ENCODE measurements at regions not wholly inside any gene's neighbourhood (a gene's known extent, or its start where the extent isn't known, plus 50 kb on each side); places are given as distances from the start of the nearest gene placed in this dataset.

GRCh38 chrX:94752434-94753169, 1078.6 kb downstream of the FAM133A start:
- no peak overlapping the region for H2AFZ ChIP-seq (ENCODE audit: low read length)
- H3K9me2 ChIP-seq (replicated peaks; ENCODE audit: low read length): no peaks in the 10 kb centered on the region
- no peaks in the 10 kb centered on the region for H3F3A ChIP-seq (ENCODE audit: low read length, unreplicated experiment)
- H3K4me2 ChIP-seq (ENCODE audit: low read length): no peak overlapping the region
- TF ChIP-seq EZH2 (IDR thresholded peaks at IDR 0.05; ENCODE audit: low read length, unreplicated experiment): no peak
- no peak for TF ChIP-seq EZH2phosphoT487 (IDR thresholded peaks at IDR 0.05; ENCODE audit: borderline replicate concordance, low read length)
- TF ChIP-seq CTCF (conservative IDR thresholded peaks at IDR 0.05; ENCODE audit: low read depth, low read length): no peak
- POLR2A ChIA-PET (ENCODE audit: unreplicated experiment): no interaction called here
- H4K20me1 ChIP-seq (ENCODE audit: low read length): no peaks in the 10 kb centered on the region
- H3K27me3 ChIP-seq (ENCODE audit: low read length): no peaks in the 10 kb centered on the region
- H3K9me3 ChIP-seq (ENCODE audit: low read length): no peaks in the 10 kb centered on the region
- no TSS peak for BruUV-seq (replicated peaks)
- H3K4me1 ChIP-seq (ENCODE audit: insufficient read depth, low read length): no peaks in the 10 kb centered on the region
- no peak overlapping the region for H3K27ac ChIP-seq (ENCODE audit: low read length)
- CTCF ChIA-PET: no interaction called here
- H3K4me3 ChIP-seq (ENCODE audit: low read length): no peak overlapping the region
- ATAC-seq (no peak), DNase-seq (no peak)
- H3K9ac ChIP-seq (ENCODE audit: low read length): no peak overlapping the region
- no peaks in the 10 kb centered on the region for H3K79me2 ChIP-seq (ENCODE audit: low read length)
- intact Hi-C loops (cut with micrococcal nuclease): no loop called here
- no peaks in the 10 kb centered on the region for H3K36me3 ChIP-seq (ENCODE audit: low read depth, low read length)

GRCh38 chrX:94758130-94758529, 1084.1 kb downstream of the FAM133A start:
- CTCF ChIA-PET: no interaction called here
- H3K27ac ChIP-seq (ENCODE audit: low read length): no peak overlapping the region
- intact Hi-C loops (cut with micrococcal nuclease): no loop called here
- no peaks in the 10 kb centered on the region for H3K9me2 ChIP-seq (replicated peaks; ENCODE audit: low read length)
- no peak overlapping the region for H2AFZ ChIP-seq (ENCODE audit: low read length)
- no peaks in the 10 kb centered on the region for H3K36me3 ChIP-seq (ENCODE audit: low read depth, low read length)
- H3K4me3 ChIP-seq (ENCODE audit: low read length): no peak overlapping the region
- BruUV-seq (replicated peaks): no TSS peak
- no peaks in the 10 kb centered on the region for H3K79me2 ChIP-seq (ENCODE audit: low read length)
- POLR2A ChIA-PET (ENCODE audit: unreplicated experiment): no interaction called here
- DNase-seq: no peak
- no peak for ATAC-seq
- TF ChIP-seq EZH2 (IDR thresholded peaks at IDR 0.05; ENCODE audit: low read length, unreplicated experiment) (no peak), EZH2phosphoT487 (IDR thresholded peaks at IDR 0.05; ENCODE audit: borderline replicate concordance, low read length) (no peak), CTCF (conservative IDR thresholded peaks at IDR 0.05; ENCODE audit: low read depth, low read length) (no peak)
- no peak overlapping the region for H3K4me2 ChIP-seq (ENCODE audit: low read length)
- H4K20me1 ChIP-seq (ENCODE audit: low read length): no peaks in the 10 kb centered on the region
- no peaks in the 10 kb centered on the region for H3F3A ChIP-seq (ENCODE audit: low read length, unreplicated experiment)
- no peaks in the 10 kb centered on the region for H3K9me3 ChIP-seq (ENCODE audit: low read length)
- H3K4me1 ChIP-seq (ENCODE audit: insufficient read depth, low read length): no peaks in the 10 kb centered on the region
- no peak overlapping the region for H3K9ac ChIP-seq (ENCODE audit: low read length)
- H3K27me3 ChIP-seq (ENCODE audit: low read length): no peaks in the 10 kb centered on the region

GRCh38 chrX:94775640-94776039, 1101.6 kb downstream of the FAM133A start:
- no peaks in the 10 kb centered on the region for H3K27me3 ChIP-seq (ENCODE audit: low read length)
- H3F3A ChIP-seq (ENCODE audit: low read length, unreplicated experiment): no peaks in the 10 kb centered on the region
- no peaks in the 10 kb centered on the region for H3K9me3 ChIP-seq (ENCODE audit: low read length)
- H3K4me3 ChIP-seq (ENCODE audit: low read length): no peak overlapping the region
- H3K9ac ChIP-seq (ENCODE audit: low read length): no peak overlapping the region
- ChIA-PET CTCF (no interaction called here), POLR2A (ENCODE audit: unreplicated experiment) (no interaction called here)
- H3K27ac ChIP-seq (ENCODE audit: low read length): no peak overlapping the region
- H3K36me3 ChIP-seq (ENCODE audit: low read depth, low read length): no peaks in the 10 kb centered on the region
- intact Hi-C loops (cut with micrococcal nuclease): no loop called here
- no TSS peak for BruUV-seq (replicated peaks)
- no peak overlapping the region for H2AFZ ChIP-seq (ENCODE audit: low read length)
- H4K20me1 ChIP-seq (ENCODE audit: low read length): no peaks in the 10 kb centered on the region
- no peaks in the 10 kb centered on the region for H3K4me1 ChIP-seq (ENCODE audit: insufficient read depth, low read length)
- DNase-seq (no peak), ATAC-seq (no peak)
- no peak overlapping the region for H3K4me2 ChIP-seq (ENCODE audit: low read length)
- no peak for TF ChIP-seq EZH2phosphoT487 (IDR thresholded peaks at IDR 0.05; ENCODE audit: borderline replicate concordance, low read length)
- TF ChIP-seq CTCF (conservative IDR thresholded peaks at IDR 0.05; ENCODE audit: low read depth, low read length): no peak
- no peaks in the 10 kb centered on the region for H3K9me2 ChIP-seq (replicated peaks; ENCODE audit: low read length)
- H3K79me2 ChIP-seq (ENCODE audit: low read length): no peaks in the 10 kb centered on the region
